ENCODE measurements at regions not wholly inside any gene's neighbourhood (a gene's known extent, or its start where the extent isn't known, plus 50 kb on each side); places are given as distances from the start of the nearest gene placed in this dataset.
A peak's percentile ranks its signal among the peaks of the same experiment; 100 is the strongest.

GRCh38 chr2:40507432-40507831 lies 55.5 kb upstream of the SLC8A1 start:
- DNase-seq = no peak

GRCh38 chr2:40510304-40510703 lies 58.4 kb upstream of the SLC8A1 start:
- no peak for DNase-seq

GRCh38 chr2:40511661-40512213 lies 59.8 kb upstream of the SLC8A1 start:
- no peak for DNase-seq

- no peak for DNase-seq
Measured at GRCh38 chr2:40512256-40512655, 60.4 kb upstream of the SLC8A1 start.

GRCh38 chr2:40513201-40513600 lies 61.3 kb upstream of the SLC8A1 start:
- DNase-seq = no peak

GRCh38 chr2:40516604-40517003 lies 64.7 kb upstream of the SLC8A1 start:
- no peak for DNase-seq

- DNase-seq = no peak
Measured at GRCh38 chr2:40528564-40528963, 76.7 kb upstream of the SLC8A1 start.

- DNase-seq = no peak
Measured at GRCh38 chr2:40531359-40531758, 79.5 kb upstream of the SLC8A1 start.

GRCh38 chr2:40534528-40534927 lies 82.6 kb upstream of the SLC8A1 start:
- DNase-seq = no peak

GRCh38 chr2:40535972-40536371 lies 84.1 kb upstream of the SLC8A1 start:
- DNase-seq = peak; percentile 79

GRCh38 chr2:40540026-40540425 lies 88.1 kb upstream of the SLC8A1 start:
- peak; percentile 84 for DNase-seq

- DNase-seq = no peak
Measured at GRCh38 chr2:40543381-40543780, 91.5 kb upstream of the SLC8A1 start.

GRCh38 chr2:40544072-40544471 lies 92.2 kb upstream of the SLC8A1 start:
- DNase-seq = no peak

- DNase-seq = no peak
Measured at GRCh38 chr2:40545645-40546044, 93.8 kb upstream of the SLC8A1 start.

GRCh38 chr2:40546439-40547191 lies 94.7 kb upstream of the SLC8A1 start:
- DNase-seq = no peak

GRCh38 chr2:40548521-40548920 lies 96.6 kb upstream of the SLC8A1 start:
- DNase-seq = no peak

- no peak for DNase-seq
Measured at GRCh38 chr2:40550085-40550484, 98.2 kb upstream of the SLC8A1 start.

- DNase-seq = no peak
Measured at GRCh38 chr2:40551081-40551480, 99.2 kb upstream of the SLC8A1 start.

GRCh38 chr2:40554665-40555294 lies 102.9 kb upstream of the SLC8A1 start:
- peak; percentile 74 for DNase-seq

- DNase-seq = no peak
Measured at GRCh38 chr2:40556293-40556692, 104.4 kb upstream of the SLC8A1 start.

- DNase-seq = no peak
Measured at GRCh38 chr2:40556739-40557138, 104.8 kb upstream of the SLC8A1 start.

GRCh38 chr2:40558761-40559160 lies 106.9 kb upstream of the SLC8A1 start:
- no peak for DNase-seq

GRCh38 chr2:40559175-40559574 lies 107.3 kb upstream of the SLC8A1 start:
- no peak for DNase-seq

GRCh38 chr2:40564184-40564583 lies 112.3 kb upstream of the SLC8A1 start:
- DNase-seq = no peak
